IPS-15b (cell line): ENCODE measurements at regions not wholly inside any gene's neighbourhood (a gene's known extent, or its start where the extent isn't known, plus 50 kb on each side); places are given as distances from the start of the nearest gene placed in this dataset.
"Not testable (repeated sequence)": the region's sequence is repeated elsewhere in the genome, so short reads cannot be mapped to it uniquely, and the experiment has no call there.

ENCODE experiments used
- H3K27me3 ChIP-seq: one replicate; pipeline ENCODE4 v1.6.1; 2013; ENCODE audit warnings: low read length; ENCODE audit not compliant: control insufficient read depth, insufficient read depth
- H3K36me3 ChIP-seq: one replicate; pipeline ENCODE4 v1.6.1; 2013; ENCODE audit warnings: low read length; ENCODE audit not compliant: control insufficient read depth, insufficient read depth
- H3K4me1 ChIP-seq: one replicate; pipeline ENCODE4 v1.6.1; 2013; ENCODE audit warnings: mild to moderate bottlenecking, low read length; ENCODE audit not compliant: control insufficient read depth, insufficient read depth
- H3K4me3 ChIP-seq: one replicate; pipeline ENCODE4 v1.5.1; 2013; ENCODE audit warnings: low read depth, low read length
- H3K9ac ChIP-seq: one replicate; pipeline ENCODE4 v1.6.1; 2013; ENCODE audit warnings: low read depth, mild to moderate bottlenecking, low read length
- H3K9me3 ChIP-seq: one replicate; pipeline ENCODE4 v1.6.1; 2013; ENCODE audit warnings: mild to moderate bottlenecking, low read length; ENCODE audit not compliant: control insufficient read depth, insufficient read depth

GRCh38 chr4:28251831-28252230, 1391.2 kb downstream of the STIM2 start:
- H3K4me3 ChIP-seq: no peak overlapping the region
- H3K9me3 ChIP-seq: no peaks in the 10 kb centered on the region
- no peaks in the 10 kb centered on the region for H3K27me3 ChIP-seq
- no peak overlapping the region for H3K9ac ChIP-seq
- H3K4me1 ChIP-seq: no peaks in the 10 kb centered on the region
- no peaks in the 10 kb centered on the region for H3K36me3 ChIP-seq

GRCh38 chr4:28254003-28254402, 1393.4 kb downstream of the STIM2 start:
- H3K9ac ChIP-seq: no peak overlapping the region
- no peaks in the 10 kb centered on the region for H3K36me3 ChIP-seq
- no peaks in the 10 kb centered on the region for H3K9me3 ChIP-seq
- no peaks in the 10 kb centered on the region for H3K4me1 ChIP-seq
- no peaks in the 10 kb centered on the region for H3K27me3 ChIP-seq
- H3K4me3 ChIP-seq: no peak overlapping the region

- H3K36me3 ChIP-seq: no peaks in the 10 kb centered on the region
- no peak overlapping the region for H3K4me3 ChIP-seq
- H3K9ac ChIP-seq: no peak overlapping the region
- H3K27me3 ChIP-seq: no peaks in the 10 kb centered on the region
- H3K4me1 ChIP-seq: no peaks in the 10 kb centered on the region
- H3K9me3 ChIP-seq: no peaks in the 10 kb centered on the region
These were observed 1395.7 kb downstream of the STIM2 start for GRCh38 chr4:28256295-28256694.

- no peaks in the 10 kb centered on the region for H3K9me3 ChIP-seq
- H3K9ac ChIP-seq: no peak overlapping the region
- no peaks in the 10 kb centered on the region for H3K27me3 ChIP-seq
- no peak overlapping the region for H3K4me3 ChIP-seq
- H3K4me1 ChIP-seq: no peaks in the 10 kb centered on the region
- no peaks in the 10 kb centered on the region for H3K36me3 ChIP-seq
These were observed 1399.3 kb downstream of the STIM2 start for GRCh38 chr4:28259951-28260350.

GRCh38 chr4:28267166-28267565, 1406.5 kb downstream of the STIM2 start:
- no peak overlapping the region for H3K4me3 ChIP-seq
- H3K27me3 ChIP-seq: no peaks in the 10 kb centered on the region
- H3K9me3 ChIP-seq: no peaks in the 10 kb centered on the region
- no peaks in the 10 kb centered on the region for H3K4me1 ChIP-seq
- H3K36me3 ChIP-seq: no peaks in the 10 kb centered on the region
- no peak overlapping the region for H3K9ac ChIP-seq

GRCh38 chr4:28269426-28269825, 1408.8 kb downstream of the STIM2 start:
- H3K9me3 ChIP-seq: no peaks in the 10 kb centered on the region
- no peak overlapping the region for H3K4me3 ChIP-seq
- H3K36me3 ChIP-seq: no peaks in the 10 kb centered on the region
- no peaks in the 10 kb centered on the region for H3K27me3 ChIP-seq
- no peaks in the 10 kb centered on the region for H3K4me1 ChIP-seq
- no peak overlapping the region for H3K9ac ChIP-seq

- no peaks in the 10 kb centered on the region for H3K36me3 ChIP-seq
- peaks cover 3% of the 10 kb centered on the region for H3K4me1 ChIP-seq
- H3K27me3 ChIP-seq: no peaks in the 10 kb centered on the region
- H3K9me3 ChIP-seq: no peaks in the 10 kb centered on the region
- no peak overlapping the region for H3K4me3 ChIP-seq
- H3K9ac ChIP-seq: no peak overlapping the region
These were observed 1417.3 kb downstream of the STIM2 start for GRCh38 chr4:28277931-28278330.

- Histone ChIP-seq H3K9me3 (no peaks in the 10 kb centered on the region), H3K9ac (no peak overlapping the region), H3K27me3 (no peaks in the 10 kb centered on the region), H3K4me3 (no peak overlapping the region), H3K36me3 (no peaks in the 10 kb centered on the region), H3K4me1 (peaks cover 3% of the 10 kb centered on the region)
These were observed 1418.0 kb downstream of the STIM2 start for GRCh38 chr4:28278676-28279075.

- Histone ChIP-seq H3K9me3 (no peaks in the 10 kb centered on the region), H3K36me3 (no peaks in the 10 kb centered on the region), H3K27me3 (no peaks in the 10 kb centered on the region), H3K4me3 (no peak overlapping the region), H3K9ac (no peak overlapping the region), H3K4me1 (peaks cover 3% of the 10 kb centered on the region)
These were observed 1418.6 kb downstream of the STIM2 start for GRCh38 chr4:28279249-28279648.

- H3K4me1 ChIP-seq, H3K9me3 ChIP-seq, H3K36me3 ChIP-seq, H3K27me3 ChIP-seq, H3K4me3 ChIP-seq, H3K9ac ChIP-seq: not testable (repeated sequence)
These were observed 1425.6 kb downstream of the STIM2 start for GRCh38 chr4:28286266-28286665.

- H3K9me3 ChIP-seq: no peaks in the 10 kb centered on the region
- no peak overlapping the region for H3K9ac ChIP-seq
These were observed 1427.2 kb downstream of the STIM2 start for GRCh38 chr4:28287831-28288233.

GRCh38 chr4:28296239-28296638, 1435.6 kb downstream of the STIM2 start:
- Histone ChIP-seq H3K9ac (no peak overlapping the region), H3K4me1 (no peaks in the 10 kb centered on the region), H3K4me3 (no peak overlapping the region), H3K27me3 (no peaks in the 10 kb centered on the region), H3K36me3 (no peaks in the 10 kb centered on the region), H3K9me3 (no peaks in the 10 kb centered on the region)

More at GRCh38 chr4:28287831-28288233, 1427.2 kb downstream of the STIM2 start:
- no peaks in the 10 kb centered on the region for H3K36me3 ChIP-seq
- H3K4me1 ChIP-seq: no peaks in the 10 kb centered on the region
- no peak overlapping the region for H3K4me3 ChIP-seq
- H3K27me3 ChIP-seq: no peaks in the 10 kb centered on the region

GRCh38 chr4:28310926-28311325, 1450.3 kb downstream of the STIM2 start:
- no peaks in the 10 kb centered on the region for H3K4me1 ChIP-seq
- H3K4me3 ChIP-seq: no peak overlapping the region
- H3K9me3 ChIP-seq: no peaks in the 10 kb centered on the region
- H3K27me3 ChIP-seq: no peaks in the 10 kb centered on the region
- no peaks in the 10 kb centered on the region for H3K36me3 ChIP-seq
- H3K9ac ChIP-seq: no peak overlapping the region
